ENCODE measurements at regions not wholly inside any gene's neighbourhood (a gene's known extent, or its start where the extent isn't known, plus 50 kb on each side); places are given as distances from the start of the nearest gene placed in this dataset.

DNA sequence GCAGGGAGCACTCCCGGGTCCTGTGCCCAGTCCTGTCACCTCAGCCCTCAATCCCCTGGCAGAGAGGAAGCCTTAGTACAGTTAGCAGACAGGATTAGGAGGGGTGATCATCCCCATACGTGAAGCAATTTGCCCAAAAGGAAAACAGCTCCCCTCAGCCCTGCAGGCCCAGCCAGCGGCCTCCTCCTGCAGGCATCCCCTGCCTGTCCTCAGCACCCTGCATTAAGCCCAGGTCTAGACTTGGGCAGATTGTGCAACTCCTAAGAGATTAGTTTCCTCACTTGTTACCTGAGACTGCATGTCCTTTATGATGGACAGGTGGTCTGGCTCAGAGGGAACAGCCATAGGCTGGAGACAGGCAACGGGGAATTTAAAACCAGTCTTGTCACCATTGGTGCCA lies 95.5 kb upstream of the TMEM45B start:
- TF ChIP-seq, protein P1, sequence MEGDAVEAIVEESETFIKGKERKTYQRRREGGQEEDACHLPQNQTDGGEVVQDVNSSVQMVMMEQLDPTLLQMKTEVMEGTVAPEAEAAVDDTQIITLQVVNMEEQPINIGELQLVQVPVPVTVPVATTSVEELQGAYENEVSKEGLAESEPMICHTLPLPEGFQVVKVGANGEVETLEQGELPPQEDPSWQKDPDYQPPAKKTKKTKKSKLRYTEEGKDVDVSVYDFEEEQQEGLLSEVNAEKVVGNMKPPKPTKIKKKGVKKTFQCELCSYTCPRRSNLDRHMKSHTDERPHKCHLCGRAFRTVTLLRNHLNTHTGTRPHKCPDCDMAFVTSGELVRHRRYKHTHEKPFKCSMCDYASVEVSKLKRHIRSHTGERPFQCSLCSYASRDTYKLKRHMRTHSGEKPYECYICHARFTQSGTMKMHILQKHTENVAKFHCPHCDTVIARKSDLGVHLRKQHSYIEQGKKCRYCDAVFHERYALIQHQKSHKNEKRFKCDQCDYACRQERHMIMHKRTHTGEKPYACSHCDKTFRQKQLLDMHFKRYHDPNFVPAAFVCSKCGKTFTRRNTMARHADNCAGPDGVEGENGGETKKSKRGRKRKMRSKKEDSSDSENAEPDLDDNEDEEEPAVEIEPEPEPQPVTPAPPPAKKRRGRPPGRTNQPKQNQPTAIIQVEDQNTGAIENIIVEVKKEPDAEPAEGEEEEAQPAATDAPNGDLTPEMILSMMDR (IDR thresholded peaks at IDR 0.05): no peak
- TF ChIP-seq POLR2A (IDR thresholded peaks at IDR 0.05): no peak
